ENCODE measurements at regions not wholly inside any gene's neighbourhood (a gene's known extent, or its start where the extent isn't known, plus 50 kb on each side); places are given as distances from the start of the nearest gene placed in this dataset.

- TF ChIP-seq CTCF (IDR thresholded peaks at IDR 0.05) (no peak), POLR2A (IDR thresholded peaks at IDR 0.05) (no peak), POLR2AphosphoS5 (IDR thresholded peaks at IDR 0.05) (no peak)
Measured at GRCh38 chr3:159792070-159792469, 196.6 kb upstream of the IL12A start.
